ENCODE measurements at regions not wholly inside any gene's neighbourhood (a gene's known extent, or its start where the extent isn't known, plus 50 kb on each side); places are given as distances from the start of the nearest gene placed in this dataset.
"Not testable (repeated sequence)": the region's sequence is repeated elsewhere in the genome, so short reads cannot be mapped to it uniquely, and the experiment has no call there.

DNA sequence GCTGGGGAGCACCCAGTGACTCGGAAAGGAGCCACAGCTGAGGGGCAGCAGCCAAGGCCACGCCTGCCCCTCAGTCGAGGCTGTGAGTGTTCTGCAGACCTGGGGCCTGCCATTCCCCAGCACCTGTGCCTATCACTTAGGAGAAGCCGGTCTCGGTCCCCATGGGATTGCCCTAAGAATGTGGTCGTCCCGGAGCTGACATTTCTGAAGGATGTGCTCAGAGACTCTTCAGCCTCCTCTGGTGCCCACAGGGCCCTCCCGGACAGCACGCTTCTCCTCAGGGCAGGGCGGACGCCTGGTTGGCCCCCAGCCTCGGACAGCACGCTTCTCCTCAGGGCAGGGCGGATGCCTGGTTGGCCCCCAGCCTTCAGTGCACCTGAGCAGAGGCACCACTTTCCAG, 223.9 kb downstream of the ERMARD start:
- no peak overlapping the region for H3K4me2 ChIP-seq
- no peaks in the 10 kb centered on the region for H3K27me3 ChIP-seq
- H3K4me3 ChIP-seq = no peak overlapping the region
- TF ChIP-seq, protein P1, sequence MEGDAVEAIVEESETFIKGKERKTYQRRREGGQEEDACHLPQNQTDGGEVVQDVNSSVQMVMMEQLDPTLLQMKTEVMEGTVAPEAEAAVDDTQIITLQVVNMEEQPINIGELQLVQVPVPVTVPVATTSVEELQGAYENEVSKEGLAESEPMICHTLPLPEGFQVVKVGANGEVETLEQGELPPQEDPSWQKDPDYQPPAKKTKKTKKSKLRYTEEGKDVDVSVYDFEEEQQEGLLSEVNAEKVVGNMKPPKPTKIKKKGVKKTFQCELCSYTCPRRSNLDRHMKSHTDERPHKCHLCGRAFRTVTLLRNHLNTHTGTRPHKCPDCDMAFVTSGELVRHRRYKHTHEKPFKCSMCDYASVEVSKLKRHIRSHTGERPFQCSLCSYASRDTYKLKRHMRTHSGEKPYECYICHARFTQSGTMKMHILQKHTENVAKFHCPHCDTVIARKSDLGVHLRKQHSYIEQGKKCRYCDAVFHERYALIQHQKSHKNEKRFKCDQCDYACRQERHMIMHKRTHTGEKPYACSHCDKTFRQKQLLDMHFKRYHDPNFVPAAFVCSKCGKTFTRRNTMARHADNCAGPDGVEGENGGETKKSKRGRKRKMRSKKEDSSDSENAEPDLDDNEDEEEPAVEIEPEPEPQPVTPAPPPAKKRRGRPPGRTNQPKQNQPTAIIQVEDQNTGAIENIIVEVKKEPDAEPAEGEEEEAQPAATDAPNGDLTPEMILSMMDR (IDR thresholded peaks at IDR 0.05; ENCODE audit: poor library complexity) = no peak
- TF ChIP-seq EZH2phosphoT487 (IDR thresholded peaks at IDR 0.05; ENCODE audit: low read depth, severe bottlenecking, unreplicated experiment) = no peak
- TF ChIP-seq EZH2 (IDR thresholded peaks at IDR 0.05; ENCODE audit: borderline replicate concordance) = no peak
- no peaks in the 10 kb centered on the region for H3K4me1 ChIP-seq (ENCODE audit: insufficient read depth)
- H3K79me2 ChIP-seq = no peaks in the 10 kb centered on the region
- H2AFZ ChIP-seq = no peak overlapping the region
- no peaks in the 10 kb centered on the region for H3K9me2 ChIP-seq (replicated peaks; ENCODE audit: insufficient read depth)
- H3K9me3 ChIP-seq (ENCODE audit: low read depth) = no peaks in the 10 kb centered on the region
- H4K20me1 ChIP-seq (ENCODE audit: insufficient read depth, poor library complexity, severe bottlenecking) = no peaks in the 10 kb centered on the region
- no peaks in the 10 kb centered on the region for H3K36me3 ChIP-seq (replicated peaks; ENCODE audit: insufficient read depth, low read depth)
- no peak for DNase-seq (ENCODE audit: low spot score)
- WGBS (ENCODE audit: low lambda C conversion rate, missing lambda C conversion rate) = 94% methylated on average over 14 of the region's 14 CpGs
- no peak overlapping the region for H3K27ac ChIP-seq

DNA sequence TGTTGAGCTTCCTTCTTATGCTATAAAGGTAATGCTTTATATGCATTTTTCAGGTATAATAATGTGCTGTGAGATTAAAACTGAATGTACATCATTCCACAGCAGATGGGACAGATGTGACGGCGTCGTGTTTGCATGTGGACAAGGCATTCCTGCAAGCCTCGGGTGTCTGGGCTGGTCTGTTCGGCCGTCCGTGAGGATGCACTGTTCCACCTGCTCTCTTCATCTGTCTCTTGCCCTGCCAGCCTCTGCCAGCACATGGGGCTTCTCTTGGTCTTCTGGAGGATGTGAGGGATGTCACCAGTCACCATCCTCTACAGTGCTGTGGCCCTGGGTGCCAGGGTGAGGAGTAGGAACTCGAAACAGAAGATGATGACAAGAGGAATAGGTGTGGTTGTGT, 223.2 kb downstream of the ERMARD start:
- WGBS (ENCODE audit: low lambda C conversion rate, missing lambda C conversion rate) = 93% methylated on average over 8 of the region's 8 CpGs
- H4K20me1 ChIP-seq (ENCODE audit: insufficient read depth, poor library complexity, severe bottlenecking) = no peaks in the 10 kb centered on the region
- no peaks in the 10 kb centered on the region for H3K9me3 ChIP-seq (ENCODE audit: low read depth)
- DNase-seq (ENCODE audit: low spot score) = no peak
- H3K27me3 ChIP-seq = no peaks in the 10 kb centered on the region
- no peaks in the 10 kb centered on the region for H3K79me2 ChIP-seq
- no peaks in the 10 kb centered on the region for H3K9me2 ChIP-seq (replicated peaks; ENCODE audit: insufficient read depth)
- no peaks in the 10 kb centered on the region for H3K36me3 ChIP-seq (replicated peaks; ENCODE audit: insufficient read depth, low read depth)
- no peaks in the 10 kb centered on the region for H3K4me1 ChIP-seq (ENCODE audit: insufficient read depth)
- H2AFZ ChIP-seq = no peak overlapping the region
- H3K4me2 ChIP-seq = no peak overlapping the region
- TF ChIP-seq, protein P1 (IDR thresholded peaks at IDR 0.05; ENCODE audit: poor library complexity) = no peak
- TF ChIP-seq EZH2 (IDR thresholded peaks at IDR 0.05; ENCODE audit: borderline replicate concordance) (no peak), EZH2phosphoT487 (IDR thresholded peaks at IDR 0.05; ENCODE audit: low read depth, severe bottlenecking, unreplicated experiment) (no peak)
- no peak overlapping the region for H3K4me3 ChIP-seq
- H3K27ac ChIP-seq = no peak overlapping the region

DNA sequence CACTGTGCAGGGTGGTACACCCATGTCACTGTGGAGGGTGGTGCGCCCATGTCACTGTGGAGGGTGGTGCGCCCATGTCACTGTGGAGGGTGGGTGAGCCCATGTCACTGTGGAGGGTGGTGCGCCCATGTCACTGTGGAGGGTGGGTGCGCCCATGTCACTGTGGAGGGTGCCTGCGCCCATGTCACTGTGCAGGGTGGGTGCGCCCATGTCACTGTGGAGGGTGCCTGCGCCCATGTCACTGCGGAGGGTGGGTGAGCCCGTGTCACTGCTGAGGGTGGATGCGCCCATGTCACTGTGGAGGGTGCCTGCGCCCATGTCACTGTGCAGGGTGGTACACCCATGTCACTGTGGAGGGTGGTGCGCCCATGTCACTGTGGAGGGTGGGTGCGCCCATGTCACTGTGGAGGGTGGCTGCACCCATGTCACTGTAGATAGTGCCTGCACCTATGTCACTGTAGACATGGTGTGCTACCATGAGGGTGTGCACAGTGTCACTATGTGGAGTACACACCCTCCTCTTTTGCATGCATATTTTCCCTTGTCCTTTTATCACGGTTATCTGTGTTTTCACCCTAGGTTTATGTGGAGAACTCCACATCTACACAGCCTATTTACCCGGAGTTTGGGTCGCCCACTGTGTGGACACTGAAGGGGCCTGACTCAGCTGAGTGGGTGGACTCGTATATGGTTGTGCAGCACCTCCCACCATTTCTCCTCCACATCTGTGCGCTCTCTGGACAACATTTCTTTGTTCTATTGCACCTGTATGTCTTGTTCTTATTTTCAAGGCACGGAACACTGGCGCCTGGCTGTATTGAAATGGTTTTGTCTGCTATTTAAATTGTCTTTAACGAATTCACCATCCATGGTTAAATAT, 222.4 kb downstream of the ERMARD start:
- H3K9me3 ChIP-seq (ENCODE audit: low read depth); H3K4me2 ChIP-seq; H3K36me3 ChIP-seq (replicated peaks; ENCODE audit: insufficient read depth, low read depth); H3K79me2 ChIP-seq; H2AFZ ChIP-seq; H3K27me3 ChIP-seq; H3K4me3 ChIP-seq; H3K4me1 ChIP-seq (ENCODE audit: insufficient read depth); DNase-seq (ENCODE audit: low spot score); H3K27ac ChIP-seq; H4K20me1 ChIP-seq (ENCODE audit: insufficient read depth, poor library complexity, severe bottlenecking); H3K9me2 ChIP-seq (replicated peaks; ENCODE audit: insufficient read depth): not testable (repeated sequence)
- WGBS (ENCODE audit: low lambda C conversion rate, missing lambda C conversion rate) = 85% methylated on average over 16 of the region's 21 CpGs

DNA sequence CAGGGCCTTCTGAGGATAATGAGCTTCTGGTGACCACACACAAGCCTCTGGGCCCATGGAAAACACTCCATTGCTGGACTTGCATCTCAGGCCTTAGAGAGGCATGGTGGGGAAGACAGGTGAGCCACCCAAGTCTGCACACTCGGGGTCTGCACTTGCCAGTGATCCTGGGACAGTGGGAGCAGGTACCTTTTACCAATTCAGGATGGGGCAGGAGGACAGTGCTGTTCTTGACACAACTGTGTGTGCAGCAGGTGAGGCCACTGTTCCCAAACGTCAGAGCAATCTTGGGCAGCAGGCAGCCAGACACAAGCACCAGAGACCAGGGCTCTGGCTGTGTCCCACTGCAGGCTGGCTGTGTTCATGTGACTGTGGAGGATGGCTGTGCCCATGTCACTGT, 221.3 kb downstream of the ERMARD start:
- Histone ChIP-seq H2AFZ (no peak overlapping the region), H3K4me2 (no peak overlapping the region), H3K27me3 (no peaks in the 10 kb centered on the region), H3K4me1 (ENCODE audit: insufficient read depth) (no peaks in the 10 kb centered on the region), H3K4me3 (no peak overlapping the region), H4K20me1 (ENCODE audit: insufficient read depth, poor library complexity, severe bottlenecking) (no peaks in the 10 kb centered on the region), H3K79me2 (no peaks in the 10 kb centered on the region), H3K9me3 (ENCODE audit: low read depth) (no peaks in the 10 kb centered on the region), H3K36me3 (replicated peaks; ENCODE audit: insufficient read depth, low read depth) (no peaks in the 10 kb centered on the region), H3K27ac (no peak overlapping the region), H3K9me2 (replicated peaks; ENCODE audit: insufficient read depth) (no peaks in the 10 kb centered on the region)
- 89% methylated on average over 2 of the region's 2 CpGs for WGBS (ENCODE audit: low lambda C conversion rate, missing lambda C conversion rate)
- DNase-seq (ENCODE audit: low spot score) = no peak
- TF ChIP-seq EZH2 (IDR thresholded peaks at IDR 0.05; ENCODE audit: borderline replicate concordance) = no peak
- TF ChIP-seq EZH2phosphoT487 (IDR thresholded peaks at IDR 0.05; ENCODE audit: low read depth, severe bottlenecking, unreplicated experiment) = no peak
- TF ChIP-seq, protein P1 (IDR thresholded peaks at IDR 0.05; ENCODE audit: poor library complexity) = no peak
